ENCODE measurements at regions not wholly inside any gene's neighbourhood (a gene's known extent, or its start where the extent isn't known, plus 50 kb on each side); places are given as distances from the start of the nearest gene placed in this dataset.

- TF ChIP-seq CTCF (optimal IDR thresholded peaks at IDR 0.05 in 1 of 3, IDR thresholded peaks at IDR 0.05 in 1 of 3, conservative IDR thresholded peaks at IDR 0.05 in 1 of 3; ENCODE audit: extremely low read depth in 1 of 3, insufficient read depth in 2 of 3, low read length in 3 of 3) = no peak
- no peak for TF ChIP-seq EZH2 (IDR thresholded peaks at IDR 0.05; ENCODE audit: low read length)
Observed at GRCh38 chr10:89921403-89921802, 220.0 kb downstream of the KIF20B start.
